ENCODE measurements at regions not wholly inside any gene's neighbourhood (a gene's known extent, or its start where the extent isn't known, plus 50 kb on each side); places are given as distances from the start of the nearest gene placed in this dataset.

DNA sequence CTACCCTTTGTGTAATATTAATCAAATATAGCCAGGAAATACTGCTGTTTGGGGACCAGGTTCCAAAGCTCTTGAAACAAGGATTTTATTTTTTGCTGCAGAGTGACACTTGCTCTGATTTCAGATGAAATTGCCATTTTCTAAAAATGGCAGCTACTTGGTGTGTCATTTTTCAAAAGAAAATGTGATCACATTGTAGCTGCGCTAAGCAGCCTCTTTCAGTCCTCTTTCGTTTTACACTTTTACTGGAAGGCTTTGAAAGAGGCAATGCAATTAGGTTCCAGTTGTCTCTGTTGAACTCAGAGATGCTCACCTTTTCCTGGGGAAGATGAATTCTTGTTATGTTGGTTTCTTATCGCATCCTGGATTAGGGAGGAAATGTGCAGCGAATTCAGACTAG is 85.1 kb downstream of the CT47B1 start:
- Histone ChIP-seq H2BK5ac (ENCODE audit: low read depth, low read length, poor library complexity) (no peak overlapping the region), H2BK120ac (ENCODE audit: insufficient read depth, low read length, poor library complexity) (no peak overlapping the region), H3K9me3 (ENCODE audit: insufficient read depth, low read depth, low read length) (no peaks in the 10 kb centered on the region), H2AK5ac (ENCODE audit: low read length) (no peak overlapping the region), H3K27me3 (ENCODE audit: insufficient read depth, low read length) (no peaks in the 10 kb centered on the region), H4K8ac (ENCODE audit: low read depth, low read length) (no peak overlapping the region), H3K18ac (ENCODE audit: low read length) (no peak overlapping the region), H3K14ac (ENCODE audit: low read length) (no peak overlapping the region), H2BK12ac (ENCODE audit: low read length) (no peak overlapping the region), H2AFZ (ENCODE audit: insufficient read depth, low read length, poor library complexity) (no peak overlapping the region), H3K27ac (ENCODE audit: low read depth, low read length) (no peak overlapping the region), H3K79me1 (ENCODE audit: low read length) (no peaks in the 10 kb centered on the region), H3K79me2 (ENCODE audit: control insufficient read depth, insufficient read depth, low read length, poor library complexity) (no peaks in the 10 kb centered on the region), H3K4ac (ENCODE audit: low read depth, low read length) (no peak overlapping the region), H3K4me2 (ENCODE audit: low read length) (no peak overlapping the region), H4K12ac (ENCODE audit: low read depth, low read length) (no peak overlapping the region), H3K4me1 (ENCODE audit: control insufficient read depth in 1 of 2, insufficient read depth in 2 of 2, low read length in 2 of 2) (no peaks in the 10 kb centered on the region), H3K4me3 (ENCODE audit: low read depth, low read length) (no peak overlapping the region), H3K36me3 (ENCODE audit: control insufficient read depth in 1 of 2, insufficient read depth in 2 of 2, low read length in 2 of 2) (no peaks in the 10 kb centered on the region), H3K23ac (ENCODE audit: low read length) (no peak overlapping the region), H3K9ac (ENCODE audit: low read length) (no peak overlapping the region), H4K91ac (ENCODE audit: low read depth, low read length) (no peak overlapping the region)
- WGBS (ENCODE audit: extremely low coverage, insufficient coverage, insufficient read length): no CpG with 5 or more reads among the region's 4 CpGs
- no peak for DNase-seq

DNA sequence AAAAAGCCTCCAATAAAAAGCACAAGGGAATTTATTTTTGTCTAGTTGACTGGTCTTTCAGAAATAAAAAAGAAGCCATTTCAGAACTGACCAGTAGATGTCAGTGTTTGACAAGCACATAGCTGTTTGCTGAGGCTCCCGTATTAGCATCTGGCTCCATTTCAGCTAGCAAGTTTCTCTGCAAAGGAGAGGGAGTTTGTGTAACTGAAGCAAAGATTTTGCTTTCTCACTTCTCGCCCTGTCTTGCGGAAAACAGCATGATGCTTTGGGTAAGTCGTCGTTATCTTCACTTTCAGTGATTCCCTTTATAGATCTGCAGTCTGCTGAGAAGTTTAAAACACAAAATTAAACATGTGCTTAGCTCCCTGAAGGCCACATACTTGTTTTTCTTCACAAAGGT is 85.5 kb downstream of the CT47B1 start:
- Histone ChIP-seq H3K27me3 (ENCODE audit: insufficient read depth, low read length) (no peaks in the 10 kb centered on the region), H3K23ac (ENCODE audit: low read length) (no peak overlapping the region), H3K79me2 (ENCODE audit: control insufficient read depth, insufficient read depth, low read length, poor library complexity) (no peaks in the 10 kb centered on the region), H3K4me3 (ENCODE audit: low read depth, low read length) (no peak overlapping the region), H3K14ac (ENCODE audit: low read length) (no peak overlapping the region), H3K36me3 (ENCODE audit: control insufficient read depth in 1 of 2, insufficient read depth in 2 of 2, low read length in 2 of 2) (no peaks in the 10 kb centered on the region), H3K27ac (ENCODE audit: low read depth, low read length) (no peak overlapping the region), H3K79me1 (ENCODE audit: low read length) (no peaks in the 10 kb centered on the region), H3K18ac (ENCODE audit: low read length) (no peak overlapping the region), H3K9ac (ENCODE audit: low read length) (no peak overlapping the region), H3K4me2 (ENCODE audit: low read length) (no peak overlapping the region), H4K12ac (ENCODE audit: low read depth, low read length) (no peak overlapping the region), H2BK120ac (ENCODE audit: insufficient read depth, low read length, poor library complexity) (no peak overlapping the region), H3K9me3 (ENCODE audit: insufficient read depth, low read depth, low read length) (no peaks in the 10 kb centered on the region), H2BK12ac (ENCODE audit: low read length) (no peak overlapping the region), H4K8ac (ENCODE audit: low read depth, low read length) (no peak overlapping the region), H2AK5ac (ENCODE audit: low read length) (no peak overlapping the region), H3K4me1 (ENCODE audit: control insufficient read depth in 1 of 2, insufficient read depth in 2 of 2, low read length in 2 of 2) (no peaks in the 10 kb centered on the region), H2AFZ (ENCODE audit: insufficient read depth, low read length, poor library complexity) (no peak overlapping the region), H4K91ac (ENCODE audit: low read depth, low read length) (no peak overlapping the region), H3K4ac (ENCODE audit: low read depth, low read length) (no peak overlapping the region), H2BK5ac (ENCODE audit: low read depth, low read length, poor library complexity) (no peak overlapping the region)
- no CpG with 5 or more reads among the region's 5 CpGs for WGBS (ENCODE audit: extremely low coverage, insufficient coverage, insufficient read length)
- DNase-seq: peak in 1 of 2 donors; percentile 87

DNA sequence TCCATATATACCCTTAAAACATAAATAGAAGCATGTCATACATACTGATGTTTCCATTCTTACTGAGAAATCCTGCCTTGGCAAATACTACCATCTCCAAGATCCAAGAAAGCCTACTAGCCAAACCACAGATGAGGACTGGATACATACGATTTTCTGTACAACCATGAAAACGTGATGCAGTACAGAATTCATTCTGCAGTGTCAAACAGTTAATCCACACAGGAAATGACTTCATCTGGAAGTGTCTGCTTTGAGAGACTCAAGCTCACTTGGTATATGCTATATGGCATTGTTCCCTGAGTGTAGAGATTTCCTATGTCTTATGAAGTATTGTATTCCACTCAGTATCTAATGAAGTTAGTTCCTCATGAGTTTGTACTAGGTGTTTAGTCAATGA is 94.3 kb downstream of the CT47B1 start:
- Histone ChIP-seq H3K27me3 (ENCODE audit: insufficient read depth, low read length) (no peaks in the 10 kb centered on the region), H2AK5ac (ENCODE audit: low read length) (no peak overlapping the region), H4K12ac (ENCODE audit: low read depth, low read length) (no peak overlapping the region), H3K27ac (ENCODE audit: low read depth, low read length) (no peak overlapping the region), H3K4me1 (ENCODE audit: control insufficient read depth in 1 of 2, insufficient read depth in 2 of 2, low read length in 2 of 2) (no peaks in the 10 kb centered on the region), H2BK120ac (ENCODE audit: insufficient read depth, low read length, poor library complexity) (no peak overlapping the region), H3K18ac (ENCODE audit: low read length) (no peak overlapping the region), H3K36me3 (ENCODE audit: control insufficient read depth in 1 of 2, insufficient read depth in 2 of 2, low read length in 2 of 2) (no peaks in the 10 kb centered on the region), H3K4me2 (ENCODE audit: low read length) (no peak overlapping the region), H3K4me3 (ENCODE audit: low read depth, low read length) (no peak overlapping the region), H2AFZ (ENCODE audit: insufficient read depth, low read length, poor library complexity) (no peak overlapping the region), H4K91ac (ENCODE audit: low read depth, low read length) (no peak overlapping the region), H3K9ac (ENCODE audit: low read length) (no peak overlapping the region), H3K23ac (ENCODE audit: low read length) (no peak overlapping the region), H3K9me3 (ENCODE audit: insufficient read depth, low read depth, low read length) (no peaks in the 10 kb centered on the region), H3K14ac (ENCODE audit: low read length) (no peak overlapping the region), H4K8ac (ENCODE audit: low read depth, low read length) (no peak overlapping the region), H3K79me2 (ENCODE audit: control insufficient read depth, insufficient read depth, low read length, poor library complexity) (no peaks in the 10 kb centered on the region), H2BK5ac (ENCODE audit: low read depth, low read length, poor library complexity) (no peak overlapping the region), H3K79me1 (ENCODE audit: low read length) (no peaks in the 10 kb centered on the region), H3K4ac (ENCODE audit: low read depth, low read length) (no peak overlapping the region), H2BK12ac (ENCODE audit: low read length) (no peak overlapping the region)
- WGBS (ENCODE audit: extremely low coverage, insufficient coverage, insufficient read length): no CpG with 5 or more reads among the region's 2 CpGs
- DNase-seq: no peak

DNA sequence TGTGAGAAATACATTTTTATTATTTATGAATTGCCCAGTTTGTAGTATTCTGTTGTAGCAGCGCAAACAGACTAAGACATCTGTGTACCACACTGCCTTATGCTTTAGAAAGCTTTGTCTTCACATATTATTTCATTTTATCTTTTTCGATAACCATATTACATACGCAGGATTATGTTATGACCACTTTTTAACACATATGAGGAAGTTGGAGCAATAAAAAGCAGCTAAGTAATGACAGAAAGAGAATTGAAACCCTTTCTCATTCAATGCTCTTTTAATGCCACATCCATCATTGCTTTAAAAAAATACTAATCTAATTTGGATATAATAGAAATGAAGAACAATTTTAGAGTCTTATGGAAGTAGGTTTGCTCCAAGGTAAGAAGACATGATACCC is 99.7 kb downstream of the CT47B1 start:
- no peak for DNase-seq
- H3K79me2 ChIP-seq (ENCODE audit: control insufficient read depth, insufficient read depth, low read length, poor library complexity): no peaks in the 10 kb centered on the region
- H3K14ac ChIP-seq (ENCODE audit: low read length): no peak overlapping the region
- H3K27ac ChIP-seq (ENCODE audit: low read depth, low read length): no peak overlapping the region
- H3K9ac ChIP-seq (ENCODE audit: low read length): no peak overlapping the region
- no peak overlapping the region for H4K8ac ChIP-seq (ENCODE audit: low read depth, low read length)
- no peaks in the 10 kb centered on the region for H3K4me1 ChIP-seq (ENCODE audit: control insufficient read depth in 1 of 2, insufficient read depth in 2 of 2, low read length in 2 of 2)
- no peak overlapping the region for H3K18ac ChIP-seq (ENCODE audit: low read length)
- H3K9me3 ChIP-seq (ENCODE audit: insufficient read depth, low read depth, low read length): no peaks in the 10 kb centered on the region
- H3K4ac ChIP-seq (ENCODE audit: low read depth, low read length): no peak overlapping the region
- no peaks in the 10 kb centered on the region for H3K27me3 ChIP-seq (ENCODE audit: insufficient read depth, low read length)
- no peaks in the 10 kb centered on the region for H3K36me3 ChIP-seq (ENCODE audit: control insufficient read depth in 1 of 2, insufficient read depth in 2 of 2, low read length in 2 of 2)
- H2AK5ac ChIP-seq (ENCODE audit: low read length): no peak overlapping the region
- H2AFZ ChIP-seq (ENCODE audit: insufficient read depth, low read length, poor library complexity): no peak overlapping the region
- H4K12ac ChIP-seq (ENCODE audit: low read depth, low read length): no peak overlapping the region
- no peak overlapping the region for H2BK12ac ChIP-seq (ENCODE audit: low read length)
- no CpG with 5 or more reads among the region's 3 CpGs for WGBS (ENCODE audit: extremely low coverage, insufficient coverage, insufficient read length)
- no peak overlapping the region for H3K23ac ChIP-seq (ENCODE audit: low read length)
- no peak overlapping the region for H4K91ac ChIP-seq (ENCODE audit: low read depth, low read length)
- no peak overlapping the region for H2BK120ac ChIP-seq (ENCODE audit: insufficient read depth, low read length, poor library complexity)
- H3K4me3 ChIP-seq (ENCODE audit: low read depth, low read length): no peak overlapping the region
- no peak overlapping the region for H2BK5ac ChIP-seq (ENCODE audit: low read depth, low read length, poor library complexity)
- H3K79me1 ChIP-seq (ENCODE audit: low read length): no peaks in the 10 kb centered on the region
- H3K4me2 ChIP-seq (ENCODE audit: low read length): no peak overlapping the region

DNA sequence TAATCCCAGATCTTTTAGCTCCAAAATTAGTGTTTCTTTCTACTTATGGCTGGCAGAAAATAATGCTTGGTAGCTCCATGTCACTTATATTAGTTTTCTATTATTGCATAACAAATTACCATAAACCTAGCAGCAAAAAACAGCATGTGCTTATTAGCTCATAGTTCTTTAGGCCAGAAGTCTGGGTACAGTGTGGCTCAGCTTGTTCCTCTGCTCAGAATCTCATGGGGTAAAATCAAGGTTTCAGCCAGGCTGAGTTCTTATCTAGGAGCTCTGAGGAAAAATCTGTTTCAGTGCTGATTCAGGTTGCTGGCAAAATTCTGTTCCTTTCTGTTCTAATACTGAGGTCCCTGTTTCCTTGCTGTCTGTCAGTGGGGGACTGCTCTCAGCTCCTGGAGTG is 101.1 kb downstream of the CT47B1 start:
- Histone ChIP-seq H2BK5ac (ENCODE audit: low read depth, low read length, poor library complexity) (no peak overlapping the region), H2BK120ac (ENCODE audit: insufficient read depth, low read length, poor library complexity) (no peak overlapping the region), H2BK12ac (ENCODE audit: low read length) (no peak overlapping the region), H4K91ac (ENCODE audit: low read depth, low read length) (no peak overlapping the region), H2AFZ (ENCODE audit: insufficient read depth, low read length, poor library complexity) (no peak overlapping the region), H3K23ac (ENCODE audit: low read length) (no peak overlapping the region), H4K12ac (ENCODE audit: low read depth, low read length) (no peak overlapping the region), H3K9ac (ENCODE audit: low read length) (no peak overlapping the region), H3K18ac (ENCODE audit: low read length) (no peak overlapping the region), H3K4me2 (ENCODE audit: low read length) (no peak overlapping the region), H3K4me3 (ENCODE audit: low read depth, low read length) (no peak overlapping the region), H3K79me2 (ENCODE audit: control insufficient read depth, insufficient read depth, low read length, poor library complexity) (no peaks in the 10 kb centered on the region), H3K27me3 (ENCODE audit: insufficient read depth, low read length) (no peaks in the 10 kb centered on the region), H3K9me3 (ENCODE audit: insufficient read depth, low read depth, low read length) (no peaks in the 10 kb centered on the region), H3K14ac (ENCODE audit: low read length) (no peak overlapping the region), H2AK5ac (ENCODE audit: low read length) (no peak overlapping the region), H4K8ac (ENCODE audit: low read depth, low read length) (no peak overlapping the region), H3K27ac (ENCODE audit: low read depth, low read length) (no peak overlapping the region), H3K4me1 (ENCODE audit: control insufficient read depth in 1 of 2, insufficient read depth in 2 of 2, low read length in 2 of 2) (no peaks in the 10 kb centered on the region), H3K79me1 (ENCODE audit: low read length) (no peaks in the 10 kb centered on the region), H3K4ac (ENCODE audit: low read depth, low read length) (no peak overlapping the region), H3K36me3 (ENCODE audit: control insufficient read depth in 1 of 2, insufficient read depth in 2 of 2, low read length in 2 of 2) (no peaks in the 10 kb centered on the region)
- no peak for DNase-seq

Data from trophoblast cell (in vitro differentiated cells and primary cell).